Natural killer cell (primary cell): ENCODE measurements at regions not wholly inside any gene's neighbourhood (a gene's known extent, or its start where the extent isn't known, plus 50 kb on each side); places are given as distances from the start of the nearest gene placed in this dataset.

ENCODE experiments used
- ATAC-seq, 3 donors: fragments of 150-1000 bp in 2 of 3; fragments of 200-7000 bp in 1 of 3; cut with Tn5 transposase; 1 replicate in 1 of 3; 2 replicates in 2 of 3; pipeline ENCODE4 v1.10.0; 2021; ENCODE audit warnings: mild to moderate bottlenecking in 2 of 3, moderate library complexity in 2 of 3
- DNase-seq, 2 donors: peaks; one replicate each; pipeline versions ENCODE4 v3.0.0 to v3.0.0-alpha.2; 2013 to 2021; ENCODE audit warnings: mixed read lengths in 1 of 2
- H3K27ac ChIP-seq: one replicate; pipeline ENCODE4 v1.5.1; 2013; ENCODE audit warnings: mild to moderate bottlenecking, low read length
- H3K27me3 ChIP-seq: one replicate; pipeline ENCODE4 v1.6.1; 2013; ENCODE audit warnings: low read length; ENCODE audit not compliant: control insufficient read depth, insufficient read depth
- H3K36me3 ChIP-seq: one replicate; pipeline ENCODE4 v1.6.1; 2013; ENCODE audit warnings: low read length; ENCODE audit not compliant: control insufficient read depth, insufficient read depth
- H3K4me1 ChIP-seq: one replicate; pipeline ENCODE4 v1.6.1; 2013; ENCODE audit warnings: low read length; ENCODE audit not compliant: control insufficient read depth, insufficient read depth
- H3K4me3 ChIP-seq: one replicate; pipeline ENCODE4 v1.5.1; 2013; ENCODE audit warnings: low read length
- H3K9me3 ChIP-seq: one replicate; pipeline ENCODE4 v1.6.1; 2013; ENCODE audit warnings: low read length; ENCODE audit not compliant: control insufficient read depth, insufficient read depth
- H3K27ac Mint-ChIP-seq, 2 donors: one replicate each; pipeline ENCODE4 v1.8.0; 2022; ENCODE audit warnings: mild to moderate bottlenecking in 2 of 2, mixed read lengths in 2 of 2, moderate library complexity in 1 of 2
- H3K27me3 Mint-ChIP-seq, 2 donors: one replicate each; pipeline ENCODE4 v1.8.0; 2022; ENCODE audit warnings: low read depth in 2 of 2, mixed read lengths in 2 of 2
- H3K36me3 Mint-ChIP-seq: one replicate; pipeline ENCODE4 v1.8.0; 2022; ENCODE audit warnings: mixed read lengths
- H3K4me1 Mint-ChIP-seq, 2 donors: one replicate each; pipeline ENCODE4 v1.8.0; 2022; ENCODE audit warnings: mixed read lengths in 2 of 2
- H3K4me3 Mint-ChIP-seq: one replicate; pipeline ENCODE4 v1.8.0; 2022; ENCODE audit warnings: mild to moderate bottlenecking, moderate library complexity, mixed read lengths
- H3K9me3 Mint-ChIP-seq, 2 donors: one replicate each; pipeline ENCODE4 v1.8.0; 2022; ENCODE audit warnings: mixed read lengths in 2 of 2
- CTCF ChIP-seq: fragments of 200-600 bp; IDR thresholded peaks from one replicate; pipeline ENCODE4 v1.8.0; 2022; ENCODE audit warnings: antibody characterized with exemption
- WGBS: methylation state at CpG from one replicate; pipeline ENCODE4 v1.1.7; 2013; ENCODE audit warnings: missing lambda C conversion rate; ENCODE audit not compliant: insufficient coverage; 5-methylcytosine and 5-hydroxymethylcytosine counted together
- intact Hi-C: fragments of 100-400 bp; cut with micrococcal nuclease; formaldehyde crosslinking; loops from one replicate; pipeline ENCODE4 v1.14.2; 2022

- Mint-ChIP-seq H3K36me3 (no peaks in the 10 kb centered on the region), H3K27ac (no peak overlapping the region), H3K27me3 (peaks cover 15 to 20% of the 10 kb centered on the region in 2 donors), H3K4me3 (no peak overlapping the region), H3K4me1 (no peaks in the 10 kb centered on the region), H3K9me3 (no peaks in the 10 kb centered on the region)
- Histone ChIP-seq H3K27me3 (no peaks in the 10 kb centered on the region), H3K27ac (no peak overlapping the region), H3K36me3 (no peaks in the 10 kb centered on the region), H3K9me3 (no peaks in the 10 kb centered on the region), H3K4me1 (no peaks in the 10 kb centered on the region), H3K4me3 (no peak overlapping the region)
- intact Hi-C loops, result no loop called here
- 53% methylated on average over 3 of the region's 3 CpGs for WGBS
- ATAC-seq, result no peak
- no peak for TF ChIP-seq CTCF
- no peak for DNase-seq
Measured at GRCh38 chr10:128364631-128365030, 238.4 kb upstream of the MKI67 start.

GRCh38 chr10:128365156-128365725 lies 239.0 kb upstream of the MKI67 start:
- H3K4me1 ChIP-seq, result no peaks in the 10 kb centered on the region
- no peak for TF ChIP-seq CTCF
- no peak for ATAC-seq
- H3K4me3 ChIP-seq, result no peak overlapping the region
- no peak for DNase-seq
- 94% methylated on average over 13 of the region's 17 CpGs for WGBS
- H3K27ac ChIP-seq, result no peak overlapping the region
- Mint-ChIP-seq H3K4me3 (no peak overlapping the region), H3K9me3 (no peaks in the 10 kb centered on the region), H3K4me1 (no peaks in the 10 kb centered on the region), H3K27me3 (peaks cover 15 to 21% of the 10 kb centered on the region in 2 donors), H3K36me3 (no peaks in the 10 kb centered on the region), H3K27ac (no peak overlapping the region)
- intact Hi-C loops, result no loop called here
- H3K9me3 ChIP-seq, result no peaks in the 10 kb centered on the region
- H3K27me3 ChIP-seq, result no peaks in the 10 kb centered on the region
- H3K36me3 ChIP-seq, result no peaks in the 10 kb centered on the region

- Histone ChIP-seq H3K9me3 (no peaks in the 10 kb centered on the region), H3K4me3 (no peak overlapping the region), H3K36me3 (no peaks in the 10 kb centered on the region), H3K4me1 (no peaks in the 10 kb centered on the region), H3K27me3 (no peaks in the 10 kb centered on the region), H3K27ac (no peak overlapping the region)
- Mint-ChIP-seq H3K4me3 (no peak overlapping the region), H3K27me3 (peaks cover 13% of the 10 kb centered on the region in 2 donors), H3K27ac (no peak overlapping the region), H3K36me3 (no peaks in the 10 kb centered on the region), H3K9me3 (no peaks in the 10 kb centered on the region), H3K4me1 (no peaks in the 10 kb centered on the region)
- 78% methylated on average over 3 of the region's 3 CpGs for WGBS
- no peak for TF ChIP-seq CTCF
- DNase-seq (no peak), ATAC-seq (no peak)
- intact Hi-C loops, result no loop called here
Measured at GRCh38 chr10:128367807-128368206, 241.6 kb upstream of the MKI67 start.

GRCh38 chr10:128369101-128369650 lies 243.0 kb upstream of the MKI67 start:
- H3K36me3 Mint-ChIP-seq, result no peaks in the 10 kb centered on the region
- H3K27me3 Mint-ChIP-seq, result peaks cover 5 to 6% of the 10 kb centered on the region in 2 donors
- no peaks in the 10 kb centered on the region for H3K4me1 ChIP-seq
- no peaks in the 10 kb centered on the region for H3K27me3 ChIP-seq
- intact Hi-C loops, result no loop called here
- no peak for DNase-seq
- no peak overlapping the region for H3K4me3 ChIP-seq
- no peak overlapping the region for H3K27ac ChIP-seq
- no peaks in the 10 kb centered on the region for H3K36me3 ChIP-seq
- no peak for TF ChIP-seq CTCF
- H3K4me3 Mint-ChIP-seq, result no peak overlapping the region
- H3K4me1 Mint-ChIP-seq, result peaks cover 5 to 6% of the 10 kb centered on the region in 2 donors
- 82% methylated on average over 12 of the region's 12 CpGs for WGBS
- H3K9me3 ChIP-seq, result no peaks in the 10 kb centered on the region
- H3K9me3 Mint-ChIP-seq, result no peaks in the 10 kb centered on the region
- no peak for ATAC-seq
- H3K27ac Mint-ChIP-seq, result no peak overlapping the region
